H1 (cell line): ENCODE measurements at regions not wholly inside any gene's neighbourhood (a gene's known extent, or its start where the extent isn't known, plus 50 kb on each side); places are given as distances from the start of the nearest gene placed in this dataset.

Experiments
- ASH2L ChIP-seq: fragments of 200-600, 300-600 bp; sonication (generic); IDR thresholded peaks from one replicate; pipeline ENCODE4 v1.7.1; 2017; ENCODE audit warnings: low read length
- FOSL1 ChIP-seq: IDR thresholded peaks from 2 replicates; pipeline ENCODE4 v1.6.1; 2011; ENCODE audit warnings: mild to moderate bottlenecking, low read depth, low read length, moderate library complexity; ENCODE audit not compliant: insufficient read depth
- SIX5 ChIP-seq: IDR thresholded peaks from 2 replicates; pipeline ENCODE4 v1.6.1; 2011; ENCODE audit warnings: mild to moderate bottlenecking, low read depth, low read length

DNA sequence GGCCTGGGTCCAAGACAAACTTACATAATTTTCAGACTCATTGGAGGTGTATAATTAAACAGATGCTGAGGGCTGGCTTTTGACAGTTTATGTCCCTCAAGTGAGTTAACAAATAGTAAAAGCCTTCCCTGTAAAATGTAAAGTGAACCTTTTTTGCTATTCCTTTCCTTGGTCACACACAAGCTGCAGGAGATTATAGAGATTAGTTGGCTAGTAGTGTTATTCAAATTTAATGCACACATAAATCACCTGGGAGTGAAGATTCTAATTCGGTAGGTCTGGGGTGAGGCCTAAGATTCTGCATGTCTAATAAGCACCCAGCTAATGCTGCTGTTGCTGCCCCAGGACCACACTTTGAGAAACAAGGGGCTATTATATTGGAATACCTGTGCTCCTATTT lies 206.2 kb upstream of the SSTR1 start (continued):
- TF ChIP-seq FOSL1 (no peak), ASH2L (no peak), SIX5 (no peak)
- TF ChIP-seq, all 59 proteins: peak for 0
